Suprapubic skin (tissue), 4 donors: ENCODE measurements at regions not wholly inside any gene's neighbourhood (a gene's known extent, or its start where the extent isn't known, plus 50 kb on each side); places are given as distances from the start of the nearest gene placed in this dataset.

Experiments
- DNase-seq, 2 donors: peaks; one replicate each; pipeline ENCODE4 v3.0.0-alpha.2; 2019; ENCODE audit warnings: low spot score in 2 of 2
- H3K27ac ChIP-seq: fragments of 200-600 bp; sonication (generic); one replicate; pipeline ENCODE4 v1.5.1; 2019
- H3K27me3 ChIP-seq: fragments of 200-600 bp; sonication (generic); one replicate; pipeline ENCODE4 v1.5.1; 2019
- H3K36me3 ChIP-seq: fragments of 200-600 bp; sonication (generic); one replicate; pipeline ENCODE4 v1.5.1; 2019
- H3K4me1 ChIP-seq: fragments of 200-600 bp; sonication (generic); one replicate; pipeline ENCODE4 v1.5.1; 2019
- H3K4me3 ChIP-seq: fragments of 200-600 bp; sonication (generic); one replicate; pipeline ENCODE4 v1.5.1; 2019; ENCODE audit warnings: mild to moderate bottlenecking
- H3K9me3 ChIP-seq: fragments of 200-600 bp; sonication (generic); one replicate; pipeline ENCODE4 v1.5.1; 2019
- EP300 ChIP-seq: sonication (generic); formaldehyde crosslinking; IDR thresholded peaks from one replicate; pipeline ENCODE4 v1.6.1; 2017; ENCODE audit warnings: antibody characterized with exemption
- POLR2A ChIP-seq, 2 donors: fragments of 450-650 bp; IDR thresholded peaks; one replicate each; pipeline ENCODE4 v1.6.1; 2017; ENCODE audit warnings: antibody characterized with exemption in 2 of 2, mild to moderate bottlenecking in 2 of 2, moderate library complexity in 2 of 2
- POLR2AphosphoS5 ChIP-seq, 3 donors: sonication (generic); formaldehyde crosslinking; IDR thresholded peaks; one replicate each; pipeline ENCODE4 v1.6.1; 2017; ENCODE audit warnings: antibody characterized with exemption in 3 of 3
- WGBS: methylation state at CpG from one replicate; pipeline ENCODE4 v1.1.5; 2018; 5-methylcytosine and 5-hydroxymethylcytosine counted together
- TF ChIP-seq, protein P1 (sequence below), 2 donors: fragments of 200-600 bp in 1 of 2; fragments of 450-650 bp in 1 of 2; sonication (generic) in 1 of 2; IDR thresholded peaks; one replicate each; pipeline ENCODE4 v1.5.1; 2016 to 2019; ENCODE audit warnings: antibody characterized with exemption in 2 of 2, mild to moderate bottlenecking in 1 of 2, moderate library complexity in 1 of 2

DNA sequence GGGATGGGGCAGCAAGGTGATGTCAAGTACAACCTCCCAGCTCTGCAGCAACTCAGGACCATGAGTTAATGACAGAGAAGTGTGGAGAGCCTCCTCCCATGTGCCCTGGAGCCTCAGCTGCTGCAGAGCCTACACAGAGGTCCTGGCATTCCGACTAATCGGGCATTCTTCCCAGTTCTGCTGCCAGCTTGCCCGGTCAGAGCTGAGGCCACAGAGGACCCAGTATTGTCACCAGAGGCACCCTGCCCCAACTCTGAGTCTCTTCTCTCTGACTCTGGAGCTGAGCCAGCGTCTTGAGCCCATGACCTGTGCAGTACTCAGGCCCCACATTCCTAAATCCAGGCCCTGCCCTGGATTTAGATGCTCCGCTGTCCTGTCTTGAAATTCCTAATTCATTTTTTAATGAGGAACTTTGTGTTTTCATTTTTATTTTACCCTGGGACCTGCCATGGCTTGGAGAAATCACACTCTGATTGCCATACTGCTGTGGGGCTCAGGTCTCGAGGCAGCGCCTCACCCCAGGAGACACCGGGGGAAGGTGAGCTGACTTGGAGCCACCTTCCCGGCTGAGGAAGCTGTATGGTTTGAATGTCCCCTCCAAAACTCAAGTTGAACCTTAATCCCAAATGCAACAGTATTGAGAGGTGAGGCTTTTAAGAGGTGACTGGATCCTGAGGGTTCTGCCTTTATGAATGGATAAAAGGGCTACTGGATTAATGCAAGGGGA lies 144.9 kb upstream of the ZNF507 start:
- Histone ChIP-seq H3K4me1 (no peaks in the 10 kb centered on the region), H3K27me3 (no peaks in the 10 kb centered on the region), H3K4me3 (no peak overlapping the region), H3K27ac (no peak overlapping the region), H3K9me3 (no peaks in the 10 kb centered on the region), H3K36me3 (no peaks in the 10 kb centered on the region)
- 71% methylated on average over 9 of the region's 9 CpGs for WGBS
- no peak for DNase-seq
- TF ChIP-seq, protein P1, sequence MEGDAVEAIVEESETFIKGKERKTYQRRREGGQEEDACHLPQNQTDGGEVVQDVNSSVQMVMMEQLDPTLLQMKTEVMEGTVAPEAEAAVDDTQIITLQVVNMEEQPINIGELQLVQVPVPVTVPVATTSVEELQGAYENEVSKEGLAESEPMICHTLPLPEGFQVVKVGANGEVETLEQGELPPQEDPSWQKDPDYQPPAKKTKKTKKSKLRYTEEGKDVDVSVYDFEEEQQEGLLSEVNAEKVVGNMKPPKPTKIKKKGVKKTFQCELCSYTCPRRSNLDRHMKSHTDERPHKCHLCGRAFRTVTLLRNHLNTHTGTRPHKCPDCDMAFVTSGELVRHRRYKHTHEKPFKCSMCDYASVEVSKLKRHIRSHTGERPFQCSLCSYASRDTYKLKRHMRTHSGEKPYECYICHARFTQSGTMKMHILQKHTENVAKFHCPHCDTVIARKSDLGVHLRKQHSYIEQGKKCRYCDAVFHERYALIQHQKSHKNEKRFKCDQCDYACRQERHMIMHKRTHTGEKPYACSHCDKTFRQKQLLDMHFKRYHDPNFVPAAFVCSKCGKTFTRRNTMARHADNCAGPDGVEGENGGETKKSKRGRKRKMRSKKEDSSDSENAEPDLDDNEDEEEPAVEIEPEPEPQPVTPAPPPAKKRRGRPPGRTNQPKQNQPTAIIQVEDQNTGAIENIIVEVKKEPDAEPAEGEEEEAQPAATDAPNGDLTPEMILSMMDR (IDR thresholded peaks at IDR 0.05), result no peak

DNA sequence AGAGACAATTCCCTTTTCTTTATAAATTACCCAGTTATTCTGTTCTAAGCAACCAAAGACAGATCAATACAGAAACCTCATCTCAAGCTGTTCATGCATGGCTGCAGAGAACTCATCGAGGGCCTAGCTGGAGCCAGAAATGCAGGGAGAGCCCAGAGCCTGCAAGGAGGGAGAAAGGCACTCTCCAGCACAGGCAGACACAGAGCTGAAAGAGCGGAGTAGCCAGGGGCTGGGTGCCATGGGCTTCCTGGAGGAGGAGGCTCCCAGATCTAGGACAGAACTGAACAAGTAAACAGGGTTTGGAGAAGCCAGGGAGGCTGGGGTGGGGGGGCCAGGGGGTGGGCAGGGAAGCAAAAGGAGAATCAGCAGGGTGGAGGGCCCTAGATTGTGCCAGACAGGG lies 144.2 kb upstream of the ZNF507 start:
- no peak for DNase-seq
- Histone ChIP-seq H3K27me3 (no peaks in the 10 kb centered on the region), H3K27ac (no peak overlapping the region), H3K4me3 (no peak overlapping the region), H3K4me1 (no peaks in the 10 kb centered on the region), H3K36me3 (no peaks in the 10 kb centered on the region), H3K9me3 (no peaks in the 10 kb centered on the region)
- 88% methylated on average over 2 of the region's 2 CpGs for WGBS
- TF ChIP-seq, protein P1 (IDR thresholded peaks at IDR 0.05), result no peak
- TF ChIP-seq POLR2AphosphoS5 (IDR thresholded peaks at IDR 0.05), result no peak
- no peak for TF ChIP-seq POLR2A (IDR thresholded peaks at IDR 0.05)
- TF ChIP-seq EP300, result no peak

DNA sequence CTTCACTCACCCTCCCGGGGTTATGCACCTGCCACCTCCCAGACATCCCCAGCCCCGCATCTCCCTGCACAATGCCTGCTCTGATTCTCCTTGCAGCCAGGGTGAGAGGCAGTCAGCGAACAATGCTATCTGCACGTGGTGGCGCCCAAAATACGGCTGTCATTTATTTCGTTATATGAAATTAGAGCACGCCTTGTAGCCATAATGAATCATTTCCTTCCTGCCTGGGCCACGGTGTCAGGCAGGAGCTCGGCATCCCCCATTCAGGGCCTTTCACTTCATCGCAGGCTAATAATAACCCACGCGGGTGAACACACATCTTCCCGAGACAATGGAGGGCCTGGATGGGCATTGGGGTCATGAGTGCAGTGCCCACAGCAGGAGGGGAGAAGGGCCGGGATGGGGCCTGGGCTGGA lies 143.8 kb upstream of the ZNF507 start:
- Histone ChIP-seq H3K4me3 (no peak overlapping the region), H3K4me1 (no peaks in the 10 kb centered on the region), H3K27me3 (no peaks in the 10 kb centered on the region), H3K9me3 (no peaks in the 10 kb centered on the region), H3K36me3 (no peaks in the 10 kb centered on the region), H3K27ac (no peak overlapping the region)
- 73% methylated on average over 14 of the region's 15 CpGs for WGBS
- DNase-seq, result no peak
- TF ChIP-seq POLR2A (IDR thresholded peaks at IDR 0.05), result no peak
- TF ChIP-seq, protein P1 (IDR thresholded peaks at IDR 0.05), result no peak
- no peak for TF ChIP-seq EP300
- no peak for TF ChIP-seq POLR2AphosphoS5 (IDR thresholded peaks at IDR 0.05)

DNA sequence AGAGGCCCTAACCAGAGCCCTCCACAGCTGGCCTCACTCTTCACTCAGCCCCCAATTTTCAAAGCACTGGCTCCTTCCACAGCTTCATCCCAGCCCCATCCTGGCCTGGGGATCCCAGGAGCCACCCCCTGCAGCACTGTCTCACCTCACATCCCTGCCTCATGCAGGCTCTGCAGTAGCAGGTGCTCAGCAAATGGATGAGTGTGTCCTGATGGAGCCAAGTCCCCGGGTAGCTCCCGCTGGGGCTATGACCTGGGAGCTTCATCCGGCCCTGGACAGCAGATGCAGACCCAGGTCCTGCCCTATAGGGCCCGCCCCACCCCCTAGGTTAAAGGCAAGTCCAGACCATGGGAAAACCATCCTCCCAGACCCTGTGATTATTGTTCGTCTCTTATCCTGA lies 143.2 kb upstream of the ZNF507 start:
- Histone ChIP-seq H3K36me3 (no peaks in the 10 kb centered on the region), H3K27ac (no peak overlapping the region), H3K4me3 (no peak overlapping the region), H3K4me1 (no peaks in the 10 kb centered on the region), H3K27me3 (no peaks in the 10 kb centered on the region), H3K9me3 (no peaks in the 10 kb centered on the region)
- TF ChIP-seq POLR2AphosphoS5 (IDR thresholded peaks at IDR 0.05) (no peak), POLR2A (IDR thresholded peaks at IDR 0.05) (no peak), EP300 (no peak)
- TF ChIP-seq, protein P1 (IDR thresholded peaks at IDR 0.05), result no peak
- WGBS, result 89% methylated on average over 5 of the region's 5 CpGs
- no peak for DNase-seq

DNA sequence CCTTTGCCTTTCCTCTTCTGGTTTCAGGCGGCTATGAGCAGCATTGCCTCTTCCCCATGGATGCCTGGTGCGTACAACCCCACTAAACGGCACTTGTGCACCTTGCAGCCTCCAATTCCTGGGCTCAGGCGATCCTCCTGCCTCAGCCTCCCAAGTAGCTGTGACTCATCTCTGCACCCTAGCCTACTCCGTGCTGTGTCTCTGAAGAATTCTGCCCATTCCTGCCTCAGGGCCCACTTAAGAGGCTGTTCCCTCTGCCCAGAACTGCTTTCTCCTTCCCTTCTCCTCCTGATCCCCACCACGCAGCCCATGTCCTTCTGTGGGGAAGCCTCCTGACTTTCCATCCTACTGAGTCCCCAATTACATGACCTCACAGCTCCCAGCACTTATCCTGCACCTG lies 142.2 kb upstream of the ZNF507 start:
- no peak for TF ChIP-seq EP300
- no peak for TF ChIP-seq POLR2A (IDR thresholded peaks at IDR 0.05)
- TF ChIP-seq POLR2AphosphoS5 (IDR thresholded peaks at IDR 0.05), result no peak
- TF ChIP-seq, protein P1 (IDR thresholded peaks at IDR 0.05), result no peak

More for the DNA sequence above, 142.2 kb upstream of the ZNF507 start:
- no peak for DNase-seq
- Histone ChIP-seq H3K4me3 (no peak overlapping the region), H3K9me3 (no peaks in the 10 kb centered on the region), H3K27ac (no peak overlapping the region), H3K27me3 (peaks cover 7% of the 10 kb centered on the region), H3K36me3 (no peaks in the 10 kb centered on the region), H3K4me1 (no peaks in the 10 kb centered on the region)
- 85% methylated on average over 6 of the region's 6 CpGs for WGBS
